WTC11 (cell line): ENCODE measurements at regions not wholly inside any gene's neighbourhood (a gene's known extent, or its start where the extent isn't known, plus 50 kb on each side); places are given as distances from the start of the nearest gene placed in this dataset.

Source experiments
- ATAC-seq: fragments of 200-7000 bp; cut with Tn5 transposase; 2 replicates; pipeline ENCODE4 v1.10.0; 2021; ENCODE audit warnings: mild to moderate bottlenecking, moderate library complexity
- CTCF ChIA-PET: fragments of 300-600 bp; sonication (Branson Sonifier 250); formaldehyde crosslinking; loops from one replicate; lab custom pipeline; 2021; ENCODE audit warnings: antibody characterized with exemption; lab: Charles Lee
- POLR2A ChIA-PET: fragments of 350-600 bp; sonication (Branson Sonifier 250); formaldehyde crosslinking; loops from one replicate; lab custom pipeline; 2021; ENCODE audit warnings: antibody characterized with exemption; lab: Charles Lee
- DNase-seq: peaks from one replicate; pipeline ENCODE4 v3.0.0; 2021; ENCODE audit warnings: low spot score
- H3K27ac Mint-ChIP-seq: 2 replicates; pipeline ENCODE4 v1.8.0; 2021; ENCODE audit warnings: mixed read lengths
- H3K27me3 Mint-ChIP-seq: 2 replicates; pipeline ENCODE4 v1.8.0; 2021; ENCODE audit warnings: low read depth, mild to moderate bottlenecking, moderate library complexity, mixed read lengths
- H3K36me3 Mint-ChIP-seq: 2 replicates; pipeline ENCODE4 v1.8.0; 2021; ENCODE audit warnings: mixed read lengths
- H3K4me1 Mint-ChIP-seq: 2 replicates; pipeline ENCODE4 v1.8.0; 2022; ENCODE audit warnings: mixed read lengths
- H3K4me3 Mint-ChIP-seq: 2 replicates; pipeline ENCODE4 v1.8.0; 2021; ENCODE audit warnings: mild to moderate bottlenecking, moderate library complexity, mixed read lengths
- H3K9me3 Mint-ChIP-seq: 2 replicates; pipeline ENCODE4 v1.8.0; 2021; ENCODE audit warnings: mixed read lengths
- CBFB ChIP-seq: sonication (generic); formaldehyde crosslinking; IDR thresholded peaks from 2 replicates; pipeline ENCODE4 v1.8.1; 2022; ENCODE audit warnings: mild to moderate bottlenecking, low read depth, missing genetic modification reagents
- CREM ChIP-seq: sonication (generic); formaldehyde crosslinking; IDR thresholded peaks from 2 replicates; pipeline ENCODE4 v1.8.1; 2022; ENCODE audit warnings: mild to moderate bottlenecking, missing genetic modification reagents, moderate library complexity
- FOXP1 ChIP-seq: sonication (generic); formaldehyde crosslinking; IDR thresholded peaks from 2 replicates; pipeline ENCODE4 v1.8.0; 2022; ENCODE audit warnings: missing genetic modification reagents, mild to moderate bottlenecking, moderate library complexity, borderline replicate concordance
- GRHL2 ChIP-seq: fragments of 250-450 bp; sonication (Bioruptor Pico); IDR thresholded peaks from 2 replicates; pipeline ENCODE4 v1.8.0; 2022; ENCODE audit warnings: mild to moderate bottlenecking, moderate library complexity; ENCODE audit not compliant: insufficient replicate concordance, severe bottlenecking
- MYBL2 ChIP-seq: sonication (generic); formaldehyde crosslinking; IDR thresholded peaks from 2 replicates; pipeline ENCODE4 v1.8.1; 2023; ENCODE audit warnings: mild to moderate bottlenecking, moderate library complexity, missing genetic modification reagents
- RORB ChIP-seq: fragments of 250-450 bp; sonication (Bioruptor Pico); IDR thresholded peaks from 2 replicates; pipeline ENCODE4 v1.9.0; 2021; ENCODE audit warnings: mild to moderate bottlenecking
- SMAD3 ChIP-seq: sonication (generic); formaldehyde crosslinking; IDR thresholded peaks from 2 replicates; pipeline ENCODE4 v1.8.0; 2022; ENCODE audit warnings: missing genetic modification reagents, mild to moderate bottlenecking, borderline replicate concordance
- ZNF121 ChIP-seq: sonication (generic); formaldehyde crosslinking; IDR thresholded peaks from 2 replicates; pipeline ENCODE4 v1.8.0; 2023; ENCODE audit warnings: missing genetic modification reagents
- ZNF671 ChIP-seq: fragments of 250-450 bp; sonication (Bioruptor Pico); IDR thresholded peaks from 2 replicates; pipeline ENCODE4 v1.8.0; 2021; ENCODE audit warnings: mild to moderate bottlenecking
- TF ChIP-seq, protein P1 (sequence below): sonication (generic); formaldehyde crosslinking; IDR thresholded peaks from 2 replicates; pipeline ENCODE4 v1.8.0; 2023; ENCODE audit warnings: missing genetic modification reagents, mild to moderate bottlenecking, borderline replicate concordance
- TF ChIP-seq, protein P2 (sequence below): sonication (generic); formaldehyde crosslinking; IDR thresholded peaks from 2 replicates; pipeline ENCODE4 v1.8.0; 2022; ENCODE audit warnings: mild to moderate bottlenecking, missing genetic modification reagents
- TF ChIP-seq, protein P3 (sequence below): sonication (generic); formaldehyde crosslinking; IDR thresholded peaks from 2 replicates; pipeline ENCODE4 v1.8.1; 2022; ENCODE audit warnings: mild to moderate bottlenecking, moderate library complexity, missing genetic modification reagents
- TF ChIP-seq, protein P4 (sequence below): sonication (generic); formaldehyde crosslinking; IDR thresholded peaks from 2 replicates; pipeline ENCODE4 v1.8.0; 2023; ENCODE audit warnings: missing genetic modification reagents
- TF ChIP-seq, protein P5 (sequence below): sonication (generic); formaldehyde crosslinking; IDR thresholded peaks from 2 replicates; pipeline ENCODE4 v1.8.1; 2023; ENCODE audit warnings: mild to moderate bottlenecking, missing genetic modification reagents
- TF ChIP-seq, protein P6 (sequence below): fragments of 250-450 bp; sonication (Bioruptor Pico); IDR thresholded peaks from 2 replicates; pipeline ENCODE4 v1.9.0; 2021; ENCODE audit warnings: mild to moderate bottlenecking

DNA sequence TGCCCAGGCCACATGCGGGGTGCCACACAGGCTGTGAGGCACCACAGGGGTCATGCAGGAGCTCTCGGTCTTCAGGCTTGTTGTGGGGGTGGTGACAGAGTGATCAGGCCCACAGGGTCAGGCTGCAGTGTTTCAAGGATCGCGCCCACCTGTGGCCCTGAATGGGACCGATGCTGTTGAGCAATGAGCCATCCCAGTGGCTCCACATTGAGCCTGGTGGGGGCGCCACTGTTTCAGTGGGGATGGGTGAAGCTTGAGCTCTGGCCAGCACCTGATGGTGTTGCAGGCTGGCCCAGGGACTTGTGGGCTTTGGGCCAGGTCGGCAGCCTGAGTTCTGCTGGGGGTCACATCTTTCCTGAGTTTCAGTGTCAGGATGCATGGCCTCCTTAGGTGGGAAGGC lies 230.1 kb downstream of the UBE3A start (continued):
- TF ChIP-seq, protein P1, sequence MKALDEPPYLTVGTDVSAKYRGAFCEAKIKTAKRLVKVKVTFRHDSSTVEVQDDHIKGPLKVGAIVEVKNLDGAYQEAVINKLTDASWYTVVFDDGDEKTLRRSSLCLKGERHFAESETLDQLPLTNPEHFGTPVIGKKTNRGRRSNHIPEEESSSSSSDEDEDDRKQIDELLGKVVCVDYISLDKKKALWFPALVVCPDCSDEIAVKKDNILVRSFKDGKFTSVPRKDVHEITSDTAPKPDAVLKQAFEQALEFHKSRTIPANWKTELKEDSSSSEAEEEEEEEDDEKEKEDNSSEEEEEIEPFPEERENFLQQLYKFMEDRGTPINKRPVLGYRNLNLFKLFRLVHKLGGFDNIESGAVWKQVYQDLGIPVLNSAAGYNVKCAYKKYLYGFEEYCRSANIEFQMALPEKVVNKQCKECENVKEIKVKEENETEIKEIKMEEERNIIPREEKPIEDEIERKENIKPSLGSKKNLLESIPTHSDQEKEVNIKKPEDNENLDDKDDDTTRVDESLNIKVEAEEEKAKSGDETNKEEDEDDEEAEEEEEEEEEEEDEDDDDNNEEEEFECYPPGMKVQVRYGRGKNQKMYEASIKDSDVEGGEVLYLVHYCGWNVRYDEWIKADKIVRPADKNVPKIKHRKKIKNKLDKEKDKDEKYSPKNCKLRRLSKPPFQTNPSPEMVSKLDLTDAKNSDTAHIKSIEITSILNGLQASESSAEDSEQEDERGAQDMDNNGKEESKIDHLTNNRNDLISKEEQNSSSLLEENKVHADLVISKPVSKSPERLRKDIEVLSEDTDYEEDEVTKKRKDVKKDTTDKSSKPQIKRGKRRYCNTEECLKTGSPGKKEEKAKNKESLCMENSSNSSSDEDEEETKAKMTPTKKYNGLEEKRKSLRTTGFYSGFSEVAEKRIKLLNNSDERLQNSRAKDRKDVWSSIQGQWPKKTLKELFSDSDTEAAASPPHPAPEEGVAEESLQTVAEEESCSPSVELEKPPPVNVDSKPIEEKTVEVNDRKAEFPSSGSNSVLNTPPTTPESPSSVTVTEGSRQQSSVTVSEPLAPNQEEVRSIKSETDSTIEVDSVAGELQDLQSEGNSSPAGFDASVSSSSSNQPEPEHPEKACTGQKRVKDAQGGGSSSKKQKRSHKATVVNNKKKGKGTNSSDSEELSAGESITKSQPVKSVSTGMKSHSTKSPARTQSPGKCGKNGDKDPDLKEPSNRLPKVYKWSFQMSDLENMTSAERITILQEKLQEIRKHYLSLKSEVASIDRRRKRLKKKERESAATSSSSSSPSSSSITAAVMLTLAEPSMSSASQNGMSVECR (CRISPR knock-in tag), result no peak
- TF ChIP-seq, protein P2, sequence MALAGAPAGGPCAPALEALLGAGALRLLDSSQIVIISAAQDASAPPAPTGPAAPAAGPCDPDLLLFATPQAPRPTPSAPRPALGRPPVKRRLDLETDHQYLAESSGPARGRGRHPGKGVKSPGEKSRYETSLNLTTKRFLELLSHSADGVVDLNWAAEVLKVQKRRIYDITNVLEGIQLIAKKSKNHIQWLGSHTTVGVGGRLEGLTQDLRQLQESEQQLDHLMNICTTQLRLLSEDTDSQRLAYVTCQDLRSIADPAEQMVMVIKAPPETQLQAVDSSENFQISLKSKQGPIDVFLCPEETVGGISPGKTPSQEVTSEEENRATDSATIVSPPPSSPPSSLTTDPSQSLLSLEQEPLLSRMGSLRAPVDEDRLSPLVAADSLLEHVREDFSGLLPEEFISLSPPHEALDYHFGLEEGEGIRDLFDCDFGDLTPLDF (CRISPR knock-in tag), result no peak
- no peak for TF ChIP-seq ZNF121 (CRISPR knock-in tag)
- no peak for TF ChIP-seq SMAD3 (CRISPR knock-in tag)
- TF ChIP-seq, protein P3, sequence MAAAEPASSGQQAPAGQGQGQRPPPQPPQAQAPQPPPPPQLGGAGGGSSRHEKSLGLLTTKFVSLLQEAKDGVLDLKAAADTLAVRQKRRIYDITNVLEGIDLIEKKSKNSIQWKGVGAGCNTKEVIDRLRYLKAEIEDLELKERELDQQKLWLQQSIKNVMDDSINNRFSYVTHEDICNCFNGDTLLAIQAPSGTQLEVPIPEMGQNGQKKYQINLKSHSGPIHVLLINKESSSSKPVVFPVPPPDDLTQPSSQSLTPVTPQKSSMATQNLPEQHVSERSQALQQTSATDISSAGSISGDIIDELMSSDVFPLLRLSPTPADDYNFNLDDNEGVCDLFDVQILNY (CRISPR knock-in tag), result no peak
- TF ChIP-seq, protein P4, sequence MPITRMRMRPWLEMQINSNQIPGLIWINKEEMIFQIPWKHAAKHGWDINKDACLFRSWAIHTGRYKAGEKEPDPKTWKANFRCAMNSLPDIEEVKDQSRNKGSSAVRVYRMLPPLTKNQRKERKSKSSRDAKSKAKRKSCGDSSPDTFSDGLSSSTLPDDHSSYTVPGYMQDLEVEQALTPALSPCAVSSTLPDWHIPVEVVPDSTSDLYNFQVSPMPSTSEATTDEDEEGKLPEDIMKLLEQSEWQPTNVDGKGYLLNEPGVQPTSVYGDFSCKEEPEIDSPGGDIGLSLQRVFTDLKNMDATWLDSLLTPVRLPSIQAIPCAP (CRISPR knock-in tag), result no peak
- TF ChIP-seq RORB, result no peak
- no peak for TF ChIP-seq ZNF671
- TF ChIP-seq, protein P5, sequence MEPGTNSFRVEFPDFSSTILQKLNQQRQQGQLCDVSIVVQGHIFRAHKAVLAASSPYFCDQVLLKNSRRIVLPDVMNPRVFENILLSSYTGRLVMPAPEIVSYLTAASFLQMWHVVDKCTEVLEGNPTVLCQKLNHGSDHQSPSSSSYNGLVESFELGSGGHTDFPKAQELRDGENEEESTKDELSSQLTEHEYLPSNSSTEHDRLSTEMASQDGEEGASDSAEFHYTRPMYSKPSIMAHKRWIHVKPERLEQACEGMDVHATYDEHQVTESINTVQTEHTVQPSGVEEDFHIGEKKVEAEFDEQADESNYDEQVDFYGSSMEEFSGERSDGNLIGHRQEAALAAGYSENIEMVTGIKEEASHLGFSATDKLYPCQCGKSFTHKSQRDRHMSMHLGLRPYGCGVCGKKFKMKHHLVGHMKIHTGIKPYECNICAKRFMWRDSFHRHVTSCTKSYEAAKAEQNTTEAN (CRISPR knock-in tag), result no peak
- no peak for TF ChIP-seq CBFB
- no peak for TF ChIP-seq MYBL2 (CRISPR knock-in tag)
- TF ChIP-seq GRHL2 (CRISPR knock-in tag), result no peak
- TF ChIP-seq CREM (CRISPR knock-in tag), result no peak

DNA sequence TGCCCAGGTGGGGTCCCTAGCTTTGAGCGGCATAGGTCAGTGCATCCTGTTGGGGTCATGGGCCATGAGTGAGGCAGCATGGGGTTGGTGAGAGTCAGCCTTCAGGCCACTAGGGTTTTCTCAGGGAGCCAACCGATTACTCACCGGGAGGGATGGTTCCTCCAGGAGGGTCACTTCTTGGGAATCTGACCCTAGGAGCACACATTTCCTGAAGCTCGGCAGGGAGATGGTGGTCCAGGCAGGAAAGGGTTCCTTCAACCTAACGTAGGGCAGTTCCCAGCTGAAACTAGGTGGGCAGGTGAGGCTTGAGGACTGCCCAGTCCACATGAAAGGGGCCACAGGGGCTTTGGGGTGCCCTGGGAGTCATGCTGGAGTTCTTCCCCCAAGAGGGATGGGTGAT lies 218.0 kb downstream of the UBE3A start:
- peaks cover 51% of the 10 kb centered on the region for H3K9me3 Mint-ChIP-seq

More for the DNA sequence above, 218.0 kb downstream of the UBE3A start:
- peaks cover 3% of the 10 kb centered on the region; the same call in 1 of the 2 replicates for H3K27me3 Mint-ChIP-seq
- no peaks in the 10 kb centered on the region for H3K4me1 Mint-ChIP-seq
- no peak overlapping the region for H3K4me3 Mint-ChIP-seq
- ChIA-PET CTCF (no interaction called here), POLR2A (no interaction called here)
- TF ChIP-seq FOXP1 (CRISPR knock-in tag), result no peak
- TF ChIP-seq, protein P6, sequence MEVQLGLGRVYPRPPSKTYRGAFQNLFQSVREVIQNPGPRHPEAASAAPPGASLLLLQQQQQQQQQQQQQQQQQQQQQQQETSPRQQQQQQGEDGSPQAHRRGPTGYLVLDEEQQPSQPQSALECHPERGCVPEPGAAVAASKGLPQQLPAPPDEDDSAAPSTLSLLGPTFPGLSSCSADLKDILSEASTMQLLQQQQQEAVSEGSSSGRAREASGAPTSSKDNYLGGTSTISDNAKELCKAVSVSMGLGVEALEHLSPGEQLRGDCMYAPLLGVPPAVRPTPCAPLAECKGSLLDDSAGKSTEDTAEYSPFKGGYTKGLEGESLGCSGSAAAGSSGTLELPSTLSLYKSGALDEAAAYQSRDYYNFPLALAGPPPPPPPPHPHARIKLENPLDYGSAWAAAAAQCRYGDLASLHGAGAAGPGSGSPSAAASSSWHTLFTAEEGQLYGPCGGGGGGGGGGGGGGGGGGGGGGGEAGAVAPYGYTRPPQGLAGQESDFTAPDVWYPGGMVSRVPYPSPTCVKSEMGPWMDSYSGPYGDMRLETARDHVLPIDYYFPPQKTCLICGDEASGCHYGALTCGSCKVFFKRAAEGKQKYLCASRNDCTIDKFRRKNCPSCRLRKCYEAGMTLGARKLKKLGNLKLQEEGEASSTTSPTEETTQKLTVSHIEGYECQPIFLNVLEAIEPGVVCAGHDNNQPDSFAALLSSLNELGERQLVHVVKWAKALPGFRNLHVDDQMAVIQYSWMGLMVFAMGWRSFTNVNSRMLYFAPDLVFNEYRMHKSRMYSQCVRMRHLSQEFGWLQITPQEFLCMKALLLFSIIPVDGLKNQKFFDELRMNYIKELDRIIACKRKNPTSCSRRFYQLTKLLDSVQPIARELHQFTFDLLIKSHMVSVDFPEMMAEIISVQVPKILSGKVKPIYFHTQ (CRISPR knock-in tag), result no peak
- no peak for DNase-seq
- no peak overlapping the region for H3K27ac Mint-ChIP-seq
- peaks cover 31% of the 10 kb centered on the region for H3K36me3 Mint-ChIP-seq
- no peak for ATAC-seq
